Suppressor macrophage treated with lipopolysaccharide for 1 hour (primary cell): ENCODE measurements at regions not wholly inside any gene's neighbourhood (a gene's known extent, or its start where the extent isn't known, plus 50 kb on each side); places are given as distances from the start of the nearest gene placed in this dataset.

Experiments
- DNase-seq, 3 donors: peaks; one replicate each; pipeline ENCODE4 v3.0.0-alpha.2; 2020 to 2022

DNA sequence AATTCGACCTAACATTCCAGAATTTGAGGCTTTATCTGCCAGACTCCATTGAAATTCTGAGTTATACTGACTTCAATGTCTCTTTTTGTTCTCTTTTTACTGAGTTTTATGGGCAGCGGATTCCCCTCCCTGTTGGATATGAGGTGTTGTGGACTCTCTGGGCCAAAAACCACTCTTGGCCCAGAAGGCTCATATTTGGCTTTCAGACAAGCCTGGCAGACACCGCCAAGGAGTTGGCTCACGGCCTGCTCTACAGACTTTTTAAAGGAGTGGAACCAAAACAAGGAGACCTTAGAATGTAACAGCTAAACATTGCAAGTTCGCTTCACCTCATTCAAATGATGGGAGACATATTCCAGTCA is 206.4 kb upstream of the NCKAP5 start:
- DNase-seq, result no peak

DNA sequence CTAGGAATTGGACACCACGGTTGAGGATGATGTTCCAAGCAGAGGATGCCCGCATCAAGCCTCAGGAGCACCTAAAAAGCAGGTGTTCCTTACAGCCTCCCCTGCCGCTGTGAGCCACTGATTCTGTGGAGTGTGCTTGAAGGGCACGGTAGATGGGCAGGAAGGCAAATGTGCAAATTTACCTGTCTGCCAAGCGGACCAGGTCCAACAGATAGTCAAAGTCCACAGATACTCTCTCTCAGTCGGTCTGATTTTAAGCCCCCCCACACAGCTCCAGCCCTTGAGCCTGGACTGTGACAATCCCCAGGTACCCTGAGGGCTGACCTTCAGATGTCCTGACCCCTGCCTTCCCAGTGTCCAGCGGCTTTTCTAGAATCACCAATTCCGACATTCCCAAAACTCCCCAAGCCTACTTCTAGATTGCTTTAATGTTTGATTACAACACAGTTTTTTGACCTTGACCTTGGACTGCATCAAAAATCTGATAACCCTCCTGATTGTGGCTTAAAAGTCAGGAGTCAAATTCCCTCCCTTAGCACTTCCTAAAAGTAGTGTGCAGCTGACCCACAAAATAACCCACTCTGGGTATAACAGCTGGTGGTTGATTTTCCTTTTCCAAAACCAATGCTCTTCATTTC is 208.8 kb upstream of the NCKAP5 start:
- no peak for DNase-seq

DNA sequence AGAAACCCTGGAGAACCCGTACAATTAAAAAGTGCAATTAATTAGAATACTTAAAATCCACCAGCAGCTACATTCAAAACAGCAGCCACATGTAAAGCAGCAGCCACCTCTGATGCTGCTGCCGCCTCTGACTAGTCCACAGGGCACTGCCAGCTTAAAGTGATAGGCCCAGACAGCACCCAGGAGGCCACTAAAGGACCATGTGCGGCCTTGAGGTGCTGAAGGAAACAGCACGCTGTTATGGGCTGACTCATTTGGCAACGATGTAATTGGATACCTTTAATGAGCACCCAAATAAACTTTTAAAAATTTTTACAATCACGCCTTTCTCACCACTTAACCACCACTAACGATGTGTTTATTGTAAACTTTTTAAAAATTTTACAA is 209.3 kb upstream of the NCKAP5 start:
- no peak for DNase-seq

DNA sequence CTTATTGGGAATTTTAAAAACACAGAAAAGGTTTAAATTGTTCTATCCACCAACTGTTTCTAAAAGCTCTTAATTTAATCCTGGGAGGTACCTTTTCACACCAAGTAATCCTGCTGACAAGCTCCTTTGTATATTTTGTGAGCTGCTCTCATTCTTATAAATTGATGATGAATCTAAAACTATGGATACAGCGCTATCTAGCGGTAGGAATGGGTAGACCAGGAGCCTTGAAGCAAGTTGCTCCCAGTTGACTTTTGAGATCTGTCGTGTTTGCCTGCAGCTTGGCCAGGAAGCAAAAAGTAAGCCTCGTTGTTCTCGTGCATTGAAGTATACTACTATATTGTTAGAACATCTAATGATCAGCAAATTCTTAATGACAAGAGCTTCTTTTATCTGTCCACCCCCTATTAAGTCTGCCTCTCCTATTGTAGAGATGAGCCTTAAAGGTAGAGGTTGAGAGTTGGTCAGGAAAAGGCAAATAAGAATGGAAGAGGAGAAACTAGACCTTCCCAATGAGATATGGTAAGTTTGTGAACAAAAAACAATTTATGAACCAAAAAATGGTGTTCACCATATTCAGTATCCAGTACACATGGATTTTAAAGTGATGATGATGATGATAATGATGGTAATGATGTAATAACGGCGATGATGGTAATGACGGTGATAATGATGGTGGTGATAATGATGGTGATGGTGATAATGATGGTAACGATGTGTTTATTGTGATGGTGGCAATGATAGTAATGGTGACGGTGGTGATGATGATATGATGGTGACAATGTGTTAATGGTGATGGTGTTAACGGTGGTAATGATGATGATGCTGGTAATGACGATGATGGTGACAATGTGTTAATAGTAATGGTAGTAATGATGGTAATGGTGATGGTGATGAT is 212.1 kb upstream of the NCKAP5 start:
- DNase-seq, result peak; percentile 35 to 41 (median 39)

DNA sequence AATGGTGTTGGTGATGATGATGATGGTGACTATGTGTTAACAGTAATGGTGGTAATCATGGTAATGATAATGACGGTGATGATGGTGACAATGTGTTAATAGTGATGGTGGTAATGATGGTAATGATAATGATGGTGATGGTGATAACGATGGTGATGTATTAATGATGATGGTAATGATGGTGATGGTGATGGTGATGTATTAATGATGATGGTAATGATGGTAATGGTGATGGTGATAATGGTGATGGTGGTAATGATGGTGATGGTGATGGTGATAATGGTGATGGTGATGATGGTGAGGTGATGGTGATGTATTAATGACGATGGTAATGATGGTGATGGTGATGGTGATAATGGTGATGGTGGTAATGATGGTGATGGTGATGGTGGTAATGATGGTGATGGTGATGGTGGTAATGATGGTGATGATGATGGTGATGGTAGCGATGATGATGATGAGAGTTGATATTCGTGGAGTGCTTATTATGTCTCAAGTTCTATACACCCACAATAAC is 212.8 kb upstream of the NCKAP5 start:
- DNase-seq, result no peak

DNA sequence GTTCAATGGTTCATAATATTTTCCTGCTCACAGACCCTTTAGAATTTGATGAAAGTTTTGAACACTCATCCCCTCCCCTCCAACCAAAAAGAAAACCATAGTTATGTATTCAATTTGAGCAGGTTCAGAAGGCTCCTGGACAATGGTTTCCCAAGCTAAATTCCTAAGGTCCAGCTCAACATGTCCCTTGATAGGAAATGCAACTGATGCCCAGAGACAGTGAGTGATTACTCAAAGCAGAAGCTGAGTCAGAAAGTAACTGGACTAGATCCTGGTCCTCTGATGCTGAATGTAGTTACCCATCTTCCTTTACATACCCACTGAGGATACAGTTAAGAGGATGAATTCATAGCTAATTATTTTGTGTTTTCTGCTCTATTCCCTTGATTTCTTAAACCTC is 218.9 kb upstream of the NCKAP5 start:
- no peak for DNase-seq

DNA sequence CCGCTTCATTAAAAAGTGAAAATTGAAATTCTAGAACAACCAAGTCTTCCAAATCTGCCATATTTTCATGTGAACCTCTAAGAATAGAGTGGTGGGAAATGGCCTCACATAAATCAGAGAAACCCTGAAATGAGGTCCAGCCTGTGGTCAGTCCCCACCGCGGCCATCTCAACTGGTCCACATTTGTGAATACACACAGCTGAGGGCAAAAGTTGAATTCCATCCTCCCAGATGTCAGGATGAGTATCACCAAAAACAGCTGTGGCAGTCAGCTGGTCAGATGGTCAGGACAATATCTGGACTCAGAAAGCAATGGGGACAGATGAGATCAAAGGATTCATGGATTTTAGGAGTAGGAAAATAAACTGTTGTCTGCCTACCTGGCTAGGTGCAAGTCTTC is 219.4 kb upstream of the NCKAP5 start:
- no peak for DNase-seq

DNA sequence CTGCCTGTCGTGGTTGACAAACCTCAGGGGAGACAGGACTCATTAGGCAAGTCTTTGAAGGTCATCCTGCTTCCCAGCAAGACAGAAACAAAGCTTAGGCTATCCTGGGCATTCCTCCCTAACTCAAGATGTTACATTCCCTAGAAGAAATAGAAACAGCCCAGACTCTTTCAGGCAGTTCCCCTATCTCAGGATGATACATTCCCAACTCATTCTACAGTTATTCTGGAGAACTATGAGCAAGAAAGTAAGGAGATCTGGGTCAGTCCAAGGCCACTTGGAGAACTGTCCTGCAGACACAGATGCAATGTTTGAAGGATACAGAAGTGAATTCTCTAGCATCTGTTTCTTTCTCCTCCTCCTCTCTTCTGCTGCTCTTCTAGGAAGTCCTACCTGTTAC is 220.1 kb upstream of the NCKAP5 start:
- DNase-seq, result no peak

DNA sequence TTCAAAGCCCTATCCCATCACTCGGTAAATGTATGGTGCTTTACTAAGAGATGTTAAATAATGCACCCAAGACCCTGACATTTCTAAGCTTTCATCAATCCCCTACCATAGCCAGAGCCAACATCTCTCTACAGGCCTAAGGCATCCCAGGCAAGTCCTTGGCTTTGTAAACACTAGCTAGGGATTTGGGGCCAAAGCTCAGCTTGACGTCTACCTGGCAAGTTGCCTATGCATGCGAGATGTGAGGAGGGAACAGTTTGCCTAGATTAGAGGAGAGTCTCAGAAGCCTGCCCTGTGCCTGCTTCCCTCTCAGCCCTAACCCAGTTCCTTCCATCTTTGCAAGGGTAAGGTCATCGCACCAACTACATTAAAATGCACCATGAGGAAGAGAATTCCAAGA is 221.5 kb upstream of the NCKAP5 start:
- no peak for DNase-seq

DNA sequence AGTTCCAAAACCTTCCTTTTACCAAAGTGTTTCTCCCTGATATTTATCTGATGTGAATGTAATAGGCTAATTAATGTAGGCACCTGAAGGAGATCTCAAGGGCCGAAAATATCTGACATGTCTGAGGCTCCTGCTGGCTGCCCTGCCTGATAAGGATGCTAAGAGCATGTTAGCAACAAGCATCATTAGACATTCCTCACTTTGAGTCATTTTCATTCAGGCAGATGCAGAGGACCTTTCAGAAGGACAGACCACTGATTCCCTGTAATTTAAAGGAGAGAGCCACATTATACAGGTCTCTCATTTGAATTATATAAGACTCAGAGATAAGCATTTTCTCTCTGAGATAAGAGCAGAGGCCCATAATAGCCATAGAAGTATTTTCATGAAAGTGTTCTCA is 222.4 kb upstream of the NCKAP5 start:
- DNase-seq, result no peak

DNA sequence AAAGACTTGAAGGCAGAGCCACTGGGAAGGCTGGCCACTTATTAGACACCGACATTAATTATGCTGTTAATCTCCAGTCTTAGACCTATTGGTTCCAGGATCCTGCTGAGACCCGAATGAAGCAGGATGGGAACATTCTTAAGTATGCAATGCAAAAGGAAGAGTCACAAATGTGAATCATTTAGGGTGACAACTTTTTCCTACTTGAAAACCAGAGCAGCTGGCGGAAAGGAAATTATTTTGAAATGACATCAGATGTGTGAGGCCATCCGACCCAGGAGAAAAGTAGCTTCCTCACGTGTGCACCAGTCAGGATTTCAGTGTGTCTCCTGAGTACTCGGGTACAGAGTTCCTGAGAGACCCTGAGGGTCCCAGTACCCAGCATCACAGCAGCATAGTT is 222.9 kb upstream of the NCKAP5 start:
- DNase-seq, result no peak

DNA sequence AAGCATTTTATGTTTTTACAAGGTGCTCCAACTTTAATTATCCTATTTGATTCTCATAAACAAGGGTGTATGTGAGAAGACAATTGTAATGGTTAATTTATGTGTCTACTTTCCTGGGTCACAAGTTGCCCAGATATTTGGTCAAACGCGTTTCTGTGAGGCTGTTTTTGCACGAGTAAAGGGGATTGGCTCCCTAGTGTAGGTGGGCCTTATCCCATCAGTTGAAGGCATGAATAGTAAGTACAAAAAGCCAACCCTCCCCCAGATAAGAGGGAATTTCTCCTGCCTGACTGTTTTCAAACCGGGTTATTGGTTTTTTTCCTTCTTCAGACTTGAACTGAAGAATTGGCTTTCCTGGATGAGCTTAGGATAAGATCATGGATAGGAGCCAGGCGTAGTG is 224.0 kb upstream of the NCKAP5 start:
- no peak for DNase-seq

DNA sequence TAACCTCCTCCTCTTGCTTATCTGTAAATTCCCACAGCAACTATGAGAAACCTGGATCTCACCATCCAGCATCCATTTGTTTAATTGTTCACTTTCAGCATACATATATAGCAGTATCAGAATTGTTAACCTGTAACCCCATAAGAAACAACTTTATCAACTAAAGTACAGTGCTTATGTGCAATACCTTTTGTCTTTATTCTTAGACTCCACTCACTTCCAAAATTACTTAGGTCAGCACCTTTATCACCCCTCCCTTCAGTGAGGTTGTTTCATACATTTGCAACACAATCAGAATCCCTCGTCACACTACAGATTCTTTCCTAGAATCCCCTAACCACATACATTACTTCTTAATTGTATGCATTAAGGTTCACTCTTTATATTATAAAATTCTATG is 225.9 kb upstream of the NCKAP5 start:
- no peak for DNase-seq

DNA sequence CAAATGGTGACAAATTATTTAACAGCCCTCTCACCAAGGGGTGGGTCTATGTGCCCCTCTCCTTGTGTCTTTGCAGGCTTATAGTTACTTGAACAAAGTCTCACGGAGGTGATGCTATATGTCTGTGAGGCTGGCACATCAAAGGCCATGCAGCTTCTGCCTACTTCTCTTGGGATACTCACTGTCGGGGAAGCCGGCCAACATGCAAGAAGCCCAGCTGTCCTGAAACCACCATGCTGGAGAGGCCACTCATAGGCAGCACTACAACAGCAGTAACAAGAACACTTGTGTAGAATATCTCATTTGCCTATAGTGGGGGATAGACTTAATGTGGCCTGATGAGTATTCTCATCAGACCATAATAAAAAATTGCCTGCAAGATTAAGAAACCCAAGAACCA is 233.7 kb upstream of the NCKAP5 start:
- no peak for DNase-seq

DNA sequence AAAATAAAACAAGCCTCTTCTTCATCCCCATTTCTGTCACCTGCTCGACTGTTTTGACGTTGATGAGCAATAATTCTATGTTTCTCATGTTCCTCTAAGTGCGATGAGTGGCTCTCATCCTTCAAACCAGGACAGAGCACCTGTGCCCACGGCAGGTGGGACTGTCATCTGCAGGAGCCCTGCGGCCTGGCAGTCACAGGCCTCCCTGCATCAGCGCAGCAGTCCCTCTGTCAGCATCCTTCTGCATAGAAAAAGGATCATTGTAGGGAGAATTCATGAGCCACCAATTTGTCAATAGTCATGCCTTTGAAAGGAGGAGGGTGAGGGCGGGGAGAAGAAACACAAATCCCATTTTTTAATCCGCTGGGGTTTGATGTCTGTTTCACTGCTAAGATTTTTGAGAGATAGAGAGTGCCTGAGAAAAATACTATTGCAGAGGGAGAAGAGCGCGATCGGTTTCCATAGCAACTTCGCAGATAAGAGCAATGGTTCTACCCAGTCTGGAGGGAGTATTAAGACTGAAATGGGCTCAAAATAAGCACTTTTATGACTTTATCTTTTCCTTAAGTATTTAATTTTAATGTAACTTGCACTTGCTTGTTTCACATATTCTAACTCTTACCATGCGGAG is 234.3 kb upstream of the NCKAP5 start:
- DNase-seq, result no peak

DNA sequence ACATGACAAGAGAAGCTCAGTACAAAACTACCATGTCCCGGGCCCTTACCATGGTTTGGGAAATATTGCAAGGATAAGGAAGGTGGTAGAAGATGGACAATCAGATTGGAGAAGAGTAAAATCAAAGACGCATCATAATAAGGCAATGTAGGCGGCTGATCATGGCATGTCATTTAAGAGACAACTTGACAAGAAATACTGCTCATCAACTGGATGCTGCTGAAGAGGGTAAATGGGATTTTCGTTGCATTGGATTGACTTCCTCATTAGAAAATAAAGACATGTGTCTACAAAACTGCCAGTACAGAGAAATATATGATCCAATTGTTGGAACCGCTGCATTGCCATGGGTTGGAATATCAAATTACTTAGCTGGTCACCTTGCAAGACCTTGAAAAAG is 238.3 kb upstream of the NCKAP5 start:
- DNase-seq, result no peak

DNA sequence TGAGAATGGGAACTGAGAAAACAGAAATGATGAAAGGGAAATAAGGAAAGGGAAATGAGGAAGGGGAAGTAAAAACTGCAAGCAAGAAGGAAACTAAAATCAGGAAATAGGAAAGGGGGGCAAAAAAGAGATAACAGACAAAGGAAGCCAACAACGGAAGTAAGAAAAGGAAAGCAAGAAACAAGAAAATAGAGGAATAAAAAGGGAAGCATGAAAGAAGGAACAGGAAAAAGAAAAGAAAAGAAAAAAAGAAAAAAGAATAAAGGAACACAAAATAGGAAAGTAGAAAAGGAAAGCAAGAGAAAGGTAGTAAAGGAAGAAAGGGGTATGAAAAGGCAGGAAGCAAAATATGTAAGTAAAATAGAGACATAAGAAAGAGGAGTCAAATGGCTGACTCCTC is 241.2 kb upstream of the NCKAP5 start:
- peak in 1 of 3 donors; percentile 0 for DNase-seq

DNA sequence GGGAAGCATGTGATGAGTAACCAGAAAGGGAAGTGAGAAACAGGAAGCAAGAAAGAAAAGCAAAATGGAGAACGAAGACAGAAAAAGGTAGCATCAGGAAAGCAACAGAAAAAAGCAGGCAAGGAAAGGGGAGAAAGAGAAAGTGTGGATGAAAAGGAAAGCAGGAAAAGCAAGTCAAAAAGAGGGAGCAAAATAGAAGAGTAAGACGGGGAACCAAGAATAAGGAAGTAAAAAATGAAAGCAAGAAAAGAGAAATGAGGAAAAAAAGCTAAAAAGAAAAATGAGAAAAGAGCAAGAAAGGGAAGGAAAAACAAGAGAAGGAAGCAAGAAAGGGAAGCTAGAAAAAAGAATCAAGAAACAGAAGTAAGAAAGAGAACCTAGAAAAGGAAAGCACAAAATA is 242.3 kb upstream of the NCKAP5 start:
- no peak for DNase-seq

DNA sequence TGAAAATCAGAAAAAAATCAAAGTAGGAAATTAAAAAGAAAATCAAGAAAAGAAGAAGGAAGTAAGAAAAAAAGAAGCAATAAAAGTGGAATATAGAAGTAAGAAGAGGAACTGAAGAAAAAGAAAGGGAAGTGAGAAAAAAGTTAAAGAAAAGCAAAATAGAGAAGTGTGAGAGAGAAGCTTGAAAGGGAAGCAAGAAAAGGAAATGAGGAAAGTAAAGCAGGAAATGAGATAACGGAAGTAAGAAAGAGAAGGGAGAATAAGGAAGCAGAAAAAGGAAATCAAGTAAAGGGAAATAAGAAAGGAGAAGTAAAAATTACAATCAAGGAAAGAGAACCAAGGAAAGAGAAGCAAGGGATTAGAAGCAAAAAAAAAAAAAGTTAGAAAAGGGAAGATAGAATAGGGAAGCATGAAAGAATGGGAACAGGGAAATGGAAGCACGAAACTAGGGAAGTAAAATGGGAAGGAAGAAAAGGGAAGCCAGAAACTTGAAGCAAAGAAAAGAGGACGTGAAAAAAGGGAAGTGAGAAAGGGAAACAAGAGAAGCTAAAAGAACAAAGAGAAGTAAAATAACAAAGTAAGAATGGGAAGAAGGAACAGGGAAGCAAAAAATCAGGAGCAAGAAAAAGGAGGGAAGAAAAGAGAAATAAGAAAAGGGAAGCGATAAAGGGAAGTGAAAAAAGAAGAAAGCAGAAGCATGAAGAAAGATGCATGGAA is 243.3 kb upstream of the NCKAP5 start:
- DNase-seq, result peak in 1 of 3 donors; percentile 28

DNA sequence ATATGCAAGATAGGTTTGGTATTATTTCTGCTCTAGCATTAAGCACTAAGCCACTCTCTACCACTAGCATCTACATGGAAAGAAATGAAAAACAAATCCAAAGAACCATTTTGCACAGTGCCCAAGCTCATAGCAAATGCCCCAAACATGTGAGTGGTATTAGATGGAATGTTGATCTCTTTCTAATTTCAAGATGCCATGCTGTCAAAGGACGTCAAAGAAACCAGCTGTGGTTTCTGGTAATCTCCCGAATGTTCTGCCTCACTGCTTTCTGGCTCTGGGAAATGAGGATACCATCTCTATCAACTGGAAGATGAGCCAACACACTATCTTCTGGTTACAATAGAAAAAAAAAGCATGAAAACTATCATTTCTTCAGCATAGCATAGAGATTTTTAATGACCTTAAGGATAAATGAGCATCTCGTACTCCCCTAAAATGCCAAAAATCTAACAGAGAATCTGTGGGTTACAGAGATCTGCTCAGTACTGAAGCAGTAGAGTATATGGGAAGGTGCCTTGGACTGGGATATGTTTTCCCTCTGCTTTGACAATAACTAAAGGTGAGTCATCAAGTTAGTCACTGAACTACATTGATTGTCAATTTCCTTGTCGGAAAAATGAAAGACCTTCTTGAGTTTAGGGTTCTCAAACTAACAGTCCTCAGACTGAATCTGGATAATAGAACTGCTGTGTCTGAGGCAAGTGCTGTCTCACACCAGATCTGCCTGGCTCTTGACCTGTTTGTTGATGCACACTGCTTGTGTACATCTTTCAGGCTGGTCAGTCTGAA is 244.8 kb upstream of the NCKAP5 start:
- no peak for DNase-seq

DNA sequence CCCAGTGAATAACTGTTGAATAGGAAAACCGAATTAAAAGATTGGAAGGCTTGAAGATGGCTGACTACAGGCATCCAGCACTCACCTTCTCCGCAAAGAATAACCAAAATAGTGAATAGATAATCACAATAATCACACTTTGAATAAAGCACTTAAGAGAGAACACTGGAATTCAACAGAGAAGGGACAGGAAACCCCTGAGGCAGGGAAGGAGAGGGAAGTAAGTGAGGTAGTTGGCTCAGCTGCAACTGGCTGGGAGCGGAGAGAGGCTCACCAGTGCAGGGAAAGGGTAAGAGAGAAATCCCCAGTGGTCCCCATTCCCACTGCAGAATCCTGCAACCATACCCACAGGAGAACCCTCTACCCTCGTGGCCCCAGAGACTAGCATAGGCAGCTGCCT is 246.6 kb upstream of the NCKAP5 start:
- no peak for DNase-seq

DNA sequence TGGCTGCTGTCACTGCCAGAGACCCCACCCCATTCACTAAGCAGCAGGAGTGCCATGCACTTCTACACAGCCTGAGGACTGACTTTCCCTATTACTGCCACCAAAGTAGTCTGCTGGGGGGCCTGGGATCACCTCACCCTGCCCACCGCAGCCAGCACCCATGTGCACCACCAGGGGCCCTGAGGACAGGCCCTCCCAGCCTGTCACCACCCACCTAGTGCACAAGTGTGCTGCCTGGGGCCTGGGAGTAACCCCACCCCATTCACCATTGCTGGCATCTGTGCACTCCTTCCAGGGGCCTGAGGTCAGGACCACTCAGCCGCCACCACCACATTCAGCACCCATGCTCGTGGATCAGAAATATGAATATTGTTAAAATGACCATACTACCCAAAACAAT is 247.8 kb upstream of the NCKAP5 start:
- no peak for DNase-seq
